H1 (cell line): ENCODE measurements at regions not wholly inside any gene's neighbourhood (a gene's known extent, or its start where the extent isn't known, plus 50 kb on each side); places are given as distances from the start of the nearest gene placed in this dataset.

ENCODE experiments used
- CTCF ChIA-PET: fragments of 300-600 bp; sonication (Branson Sonifier 250); formaldehyde crosslinking; loops from one replicate; lab custom pipeline; 2021; ENCODE audit not compliant: partially characterized antibody; lab: Charles Lee
- POLR2A ChIA-PET: fragments of 300-600 bp; sonication (Branson Sonifier 250); formaldehyde crosslinking; loops from one replicate; lab custom pipeline; 2021; ENCODE audit warnings: inconsistent platforms; ENCODE audit not compliant: partially characterized antibody; lab: Charles Lee
- DNase-seq, 2 experiments: peaks; one replicate each; pipeline versions ENCODE4 v3.0.0 to v3.0.0-alpha.2; 2010 to 2022; ENCODE audit warnings: low spot score in 2 of 2, low read depth in 1 of 2, mixed read lengths in 1 of 2
- FAIRE-seq: peaks from 2 replicates; lab custom pipeline; 2011; peaks lifted over from hg19 to GRCh38; lab: Jason Lieb, UNC
- H2AFZ ChIP-seq: 2 replicates; pipeline ENCODE4 v1.8.1; 2012; ENCODE audit warnings: low read length, inconsistent platforms
- H2AK5ac ChIP-seq: 2 replicates; pipeline ENCODE4 v1.6.1; 2013; ENCODE audit warnings: low read depth, low read length
- H2BK120ac ChIP-seq: replicated peaks from 2 replicates; pipeline ENCODE3; 2013; ENCODE audit warnings: low read depth, low read length, inconsistent platforms
- H2BK12ac ChIP-seq: 2 replicates; pipeline ENCODE4 v1.6.1; 2013; ENCODE audit warnings: low read depth, low read length
- H2BK15ac ChIP-seq: 2 replicates; pipeline ENCODE4 v1.6.1; 2013; ENCODE audit warnings: low read length
- H2BK20ac ChIP-seq: 2 replicates; pipeline ENCODE4 v1.6.1; 2013; ENCODE audit warnings: low read length
- H2BK5ac ChIP-seq: 2 replicates; pipeline ENCODE4 v1.6.1; 2013; ENCODE audit warnings: low read depth, low read length
- H3K14ac ChIP-seq: 2 replicates; pipeline ENCODE4 v1.6.1; 2013; ENCODE audit warnings: inconsistent platforms; ENCODE audit not compliant: insufficient read length
- H3K18ac ChIP-seq: 2 replicates; pipeline ENCODE4 v1.6.1; 2013; ENCODE audit warnings: low read length; ENCODE audit errors: extremely low read depth
- H3K23ac ChIP-seq: 2 replicates; pipeline ENCODE4 v1.6.1; 2013; ENCODE audit warnings: inconsistent platforms; ENCODE audit not compliant: insufficient read length
- H3K23me2 ChIP-seq: 2 replicates; pipeline ENCODE4 v1.6.1; 2013; ENCODE audit warnings: low read depth, low read length
- H3K27ac ChIP-seq: 2 replicates; pipeline ENCODE4 v1.6.1; 2011; ENCODE audit warnings: low read depth, low read length, inconsistent platforms
- H3K27me3 ChIP-seq, 4 experiments: replicated peaks in 1 of 4; 1 replicate in 1 of 4; 2 replicates in 3 of 4; pipeline versions ENCODE4 v1.6.1 to v1.8.1; 2011 to 2013; ENCODE audit warnings: low read length in 3 of 4, mild to moderate bottlenecking in 3 of 4, inconsistent platforms in 2 of 4, mixed read lengths in 2 of 4, moderate library complexity in 1 of 4; ENCODE audit not compliant: control insufficient read depth in 3 of 4, insufficient read depth in 3 of 4; ENCODE audit errors: extremely low read depth in 1 of 4
- H3K36me3 ChIP-seq, 4 experiments: 2 replicates each; pipeline versions ENCODE4 v1.6.1 to v1.8.1; 2011 to 2013; ENCODE audit warnings: mild to moderate bottlenecking in 4 of 4, low read length in 3 of 4, moderate library complexity in 2 of 4, control low read depth in 1 of 4, inconsistent platforms in 1 of 4; ENCODE audit not compliant: insufficient read depth in 4 of 4, control insufficient read depth in 2 of 4
- H3K4ac ChIP-seq: replicated peaks from 2 replicates; pipeline ENCODE3; 2013; ENCODE audit warnings: low read length, low read depth, mixed read lengths, inconsistent platforms; ENCODE audit not compliant: insufficient read length
- H3K4me1 ChIP-seq, 4 experiments: replicated peaks in 1 of 4; 1 replicate in 1 of 4; 2 replicates in 3 of 4; pipeline versions ENCODE4 v1.6.1 to v1.8.1; 2011 to 2013; ENCODE audit warnings: low read length in 3 of 4, inconsistent platforms in 2 of 4, mixed read lengths in 1 of 4; ENCODE audit not compliant: insufficient read depth in 4 of 4, control insufficient read depth in 3 of 4
- H3K4me2 ChIP-seq, 2 experiments: 2 replicates each; pipeline versions ENCODE4 v1.6.1 to v1.8.1; 2011 to 2013; ENCODE audit warnings: low read depth in 2 of 2, low read length in 2 of 2, control low read depth in 1 of 2, inconsistent platforms in 1 of 2, mild to moderate bottlenecking in 1 of 2; ENCODE audit not compliant: insufficient read depth in 1 of 2
- H3K4me3 ChIP-seq, 4 experiments: fragments of 200-600, 300-600 bp in 1 of 4; sonication (generic), shearing (Covaris generic), sonication (Bioruptor Twin) in 1 of 4; 2 replicates each; pipeline versions ENCODE4 v1.5.1 to v1.8.1; 2011 to 2016; ENCODE audit warnings: low read length in 4 of 4, low read depth in 3 of 4, control low read depth in 2 of 4, inconsistent platforms in 2 of 4, mild to moderate bottlenecking in 2 of 4, mixed read lengths in 1 of 4, moderate library complexity in 1 of 4; ENCODE audit not compliant: insufficient read depth in 2 of 4; ENCODE audit errors: extremely low read depth in 1 of 4
- H3K56ac ChIP-seq: replicated peaks from 2 replicates; pipeline ENCODE3; 2013; ENCODE audit warnings: low read depth, mild to moderate bottlenecking, mixed read lengths, low read length, inconsistent platforms; ENCODE audit not compliant: insufficient read length
- H3K79me1 ChIP-seq: 2 replicates; pipeline ENCODE4 v1.6.1; 2013; ENCODE audit warnings: low read depth, low read length, control low read depth
- H3K79me2 ChIP-seq, 2 experiments: 2 replicates each; pipeline versions ENCODE4 v1.6.1 to v1.8.1; 2012 to 2013; ENCODE audit warnings: low read length in 2 of 2, mild to moderate bottlenecking in 2 of 2, inconsistent platforms in 1 of 2; ENCODE audit not compliant: insufficient read depth in 2 of 2, control insufficient read depth in 1 of 2
- H3K9ac ChIP-seq, 4 experiments: replicated peaks in 1 of 4; 1 replicate in 1 of 4; 2 replicates in 3 of 4; pipeline versions ENCODE4 v1.6.1 to v1.8.1; 2011 to 2013; ENCODE audit warnings: low read depth in 3 of 4, low read length in 3 of 4, control low read depth in 2 of 4, mild to moderate bottlenecking in 2 of 4, moderate library complexity in 2 of 4, inconsistent platforms in 1 of 4; ENCODE audit errors: extremely low read depth in 1 of 4
- H3K9me3 ChIP-seq, 2 experiments: 2 replicates each; pipeline versions ENCODE4 v1.6.1 to v1.8.1; 2012 to 2013; ENCODE audit warnings: mild to moderate bottlenecking in 2 of 2, moderate library complexity in 2 of 2, control low read depth in 1 of 2, inconsistent platforms in 1 of 2, low read depth in 1 of 2, low read length in 1 of 2, mixed read lengths in 1 of 2; ENCODE audit not compliant: insufficient read depth in 2 of 2
- H4K20me1 ChIP-seq, 2 experiments: replicated peaks in 1 of 2; 2 replicates each; pipeline versions ENCODE3 to v1.8.1; 2011 to 2013; ENCODE audit warnings: inconsistent platforms in 2 of 2, low read length in 2 of 2, mild to moderate bottlenecking in 1 of 2; ENCODE audit not compliant: insufficient read depth in 2 of 2, control insufficient read depth in 1 of 2
- H4K5ac ChIP-seq: 2 replicates; pipeline ENCODE4 v1.6.1; 2013; ENCODE audit warnings: low read length, low read depth, mixed read lengths, inconsistent platforms; ENCODE audit not compliant: insufficient read length
- H4K8ac ChIP-seq: 2 replicates; pipeline ENCODE4 v1.8.0; 2013; ENCODE audit warnings: mild to moderate bottlenecking, moderate library complexity, low read length, inconsistent platforms; ENCODE audit not compliant: insufficient read depth; ENCODE audit errors: extremely low read depth
- H4K91ac ChIP-seq: replicated peaks from 2 replicates; pipeline ENCODE3; 2013; ENCODE audit warnings: low read length, mixed read lengths, inconsistent platforms; ENCODE audit not compliant: insufficient read length
- CEBPB ChIP-seq: IDR thresholded peaks from 2 replicates; pipeline ENCODE4 v1.6.1; 2012; ENCODE audit warnings: low read depth, low read length
- CHD1 ChIP-seq: IDR thresholded peaks from 2 replicates; pipeline ENCODE4 v1.6.1; 2012; ENCODE audit warnings: low read depth, low read length, improper control_type of control experiment
- EZH2 ChIP-seq: fragments of 200-600 bp; sonication (generic); IDR thresholded peaks from 2 replicates; pipeline ENCODE4 v1.7.1; 2012; ENCODE audit warnings: low read depth, mild to moderate bottlenecking, moderate library complexity, low read length, inconsistent platforms; ENCODE audit not compliant: severe bottlenecking
- FOSL1 ChIP-seq: IDR thresholded peaks from 2 replicates; pipeline ENCODE4 v1.6.1; 2011; ENCODE audit warnings: mild to moderate bottlenecking, low read depth, low read length, moderate library complexity; ENCODE audit not compliant: insufficient read depth
- JUN ChIP-seq: IDR thresholded peaks from 2 replicates; pipeline ENCODE4 v1.6.1; 2011; ENCODE audit warnings: low read depth, mild to moderate bottlenecking, improper control_type of control experiment, low read length
- KDM1A ChIP-seq: fragments of 200-600, 300-600 bp; sonication (generic); IDR thresholded peaks from 2 replicates; pipeline ENCODE4 v1.7.1; 2016; ENCODE audit warnings: mild to moderate bottlenecking, low read length, borderline replicate concordance
- KDM4A ChIP-seq: IDR thresholded peaks from one replicate; pipeline ENCODE4 v1.7.1; 2012; ENCODE audit warnings: low read depth, mild to moderate bottlenecking, moderate library complexity, low read length, inconsistent platforms; ENCODE audit not compliant: severe bottlenecking
- MAX ChIP-seq: IDR thresholded peaks from 2 replicates; pipeline ENCODE4 v1.6.1; 2012; ENCODE audit warnings: inconsistent platforms
- NANOG ChIP-seq: IDR thresholded peaks from 2 replicates; pipeline ENCODE4 v1.6.1; 2011; ENCODE audit warnings: low read length, low read depth, mild to moderate bottlenecking, inconsistent platforms; ENCODE audit not compliant: insufficient read depth, poor library complexity, severe bottlenecking
- NRF1 ChIP-seq: IDR thresholded peaks from 2 replicates; pipeline ENCODE4 v1.6.1; 2011; ENCODE audit warnings: mild to moderate bottlenecking, low read depth, low read length, improper control_type of control experiment
- RBBP5 ChIP-seq: IDR thresholded peaks from 2 replicates; pipeline ENCODE4 v1.7.1; 2012; ENCODE audit warnings: low read depth, mild to moderate bottlenecking, inconsistent platforms, low read length, moderate library complexity, borderline replicate concordance
- SIN3A ChIP-seq, 2 experiments: IDR thresholded peaks in 1 of 2; conservative IDR thresholded peaks in 1 of 2; 2 replicates each; pipeline ENCODE4 v1.6.1; 2011 to 2012; ENCODE audit warnings: low read length in 2 of 2, improper control_type of control experiment in 1 of 2, low read depth in 1 of 2, mild to moderate bottlenecking in 1 of 2
- SIX5 ChIP-seq: IDR thresholded peaks from 2 replicates; pipeline ENCODE4 v1.6.1; 2011; ENCODE audit warnings: mild to moderate bottlenecking, low read depth, low read length
- WGBS, 2 experiments: shearing (Covaris generic) in 1 of 2; methylation state at CpG; one replicate each; pipeline versions ENCODE4 v1.1.6 to v1.1.7; 2013 to 2015; ENCODE audit warnings: low lambda C conversion rate in 2 of 2, mixed read lengths in 2 of 2, inconsistent platforms in 1 of 2, low coverage in 1 of 2, missing lambda C conversion rate in 1 of 2; ENCODE audit not compliant: insufficient replicate concordance in 2 of 2, insufficient coverage in 1 of 2, insufficient read length in 1 of 2; ENCODE audit errors: extremely low coverage in 1 of 2, missing lambda C conversion rate in 1 of 2; 5-methylcytosine and 5-hydroxymethylcytosine counted together
- TF ChIP-seq, protein P1 (sequence below): IDR thresholded peaks from 2 replicates; pipeline ENCODE4 v1.6.1; 2012; ENCODE audit warnings: inconsistent platforms

- Histone ChIP-seq H2BK120ac (no peak overlapping the region), H4K91ac (no peak overlapping the region), H3K14ac (no peak overlapping the region), H3K36me3 (no peaks in the 10 kb centered on the region), H3K56ac (no peak overlapping the region), H4K20me1 (no peaks in the 10 kb centered on the region), H3K27me3 (no peaks in the 10 kb centered on the region), H3K27ac (no peak overlapping the region), H3K9me3 (no peaks in the 10 kb centered on the region), H2BK20ac (no peak overlapping the region), H3K4me1 (peaks cover 0 to 5% (median under 1%) of the 10 kb centered on the region in 4 experiments; a peak in 2 of 7 replicates), H3K23me2 (no peaks in the 10 kb centered on the region), H2AK5ac (no peak overlapping the region), H3K23ac (no peak overlapping the region), H3K79me1 (no peaks in the 10 kb centered on the region), H3K79me2 (no peaks in the 10 kb centered on the region), H3K18ac (no peak overlapping the region), H3K4ac (no peak overlapping the region), H2BK5ac (no peak overlapping the region), H2AFZ (no peak overlapping the region), H4K8ac (no peak overlapping the region), H3K9ac (no peak overlapping the region), H3K4me3 (no peak overlapping the region), H2BK15ac (no peak overlapping the region), H2BK12ac (no peak overlapping the region), H4K5ac (no peak overlapping the region), H3K4me2 (no peak overlapping the region)
- ChIA-PET POLR2A (no interaction called here), CTCF (interaction anchor here (1.2 to 1.4 kb wide), 2 partner anchors 14 to 36 kb away, joined by 3 read pairs; no protein-coding TSS in a partner anchor)
- DNase-seq (no peak), FAIRE-seq (no peak)
- WGBS, 2 experiments, result 90% methylated on average over 2 of the region's 2 CpGs; no CpG with 5 or more reads in 1 of the 2 experiments
- TF ChIP-seq NANOG (no peak), CEBPB (no peak), JUN (no peak), CHD1 (no peak), KDM4A (no peak), SIX5 (no peak), EZH2 (no peak), MAX (no peak), SIN3A (conservative IDR thresholded peaks at IDR 0.05 in 1 of 2, IDR thresholded peaks at IDR 0.05 in 1 of 2; ENCODE audit: low read depth in 1 of 2, low read length in 2 of 2) (no peak), FOSL1 (no peak), NRF1 (no peak), RBBP5 (no peak), KDM1A (no peak)
- TF ChIP-seq, protein P1, sequence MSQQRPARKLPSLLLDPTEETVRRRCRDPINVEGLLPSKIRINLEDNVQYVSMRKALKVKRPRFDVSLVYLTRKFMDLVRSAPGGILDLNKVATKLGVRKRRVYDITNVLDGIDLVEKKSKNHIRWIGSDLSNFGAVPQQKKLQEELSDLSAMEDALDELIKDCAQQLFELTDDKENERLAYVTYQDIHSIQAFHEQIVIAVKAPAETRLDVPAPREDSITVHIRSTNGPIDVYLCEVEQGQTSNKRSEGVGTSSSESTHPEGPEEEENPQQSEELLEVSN, result no peak
Observed at GRCh38 chr12:13313886-13314285, 117.4 kb downstream of the EMP1 start.
